ENCODE measurements at regions not wholly inside any gene's neighbourhood (a gene's known extent, or its start where the extent isn't known, plus 50 kb on each side); places are given as distances from the start of the nearest gene placed in this dataset.

DNA sequence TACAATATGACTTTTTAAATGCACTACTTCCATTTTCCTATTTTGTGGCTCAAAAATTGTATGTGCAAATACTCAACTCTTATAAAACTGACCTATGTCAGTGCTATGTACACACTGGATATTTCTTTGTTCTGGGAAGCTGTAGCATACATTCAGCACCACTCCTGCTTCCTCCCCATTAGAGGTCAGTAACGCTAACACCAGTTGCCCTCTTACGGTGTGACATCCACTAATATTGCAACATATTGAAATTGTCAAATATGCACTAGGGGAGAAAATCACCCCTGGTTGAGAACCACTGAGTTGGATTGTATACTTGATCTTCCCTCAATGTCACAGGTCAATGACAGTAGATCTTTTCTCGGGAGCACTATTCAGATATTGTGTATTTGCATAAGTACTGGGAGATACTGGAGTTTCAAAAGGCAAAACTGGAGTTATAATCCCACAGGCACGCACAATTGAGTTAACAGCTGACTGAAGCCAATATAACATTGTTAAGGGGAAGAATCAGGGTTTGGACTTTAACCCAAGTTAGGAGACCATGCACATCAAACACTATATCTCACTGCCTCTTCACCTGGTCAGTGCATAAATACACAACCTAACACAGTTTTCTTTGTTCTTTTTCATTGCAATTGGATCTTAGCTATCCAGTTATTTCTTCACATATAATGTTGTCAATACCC is 1276.5 kb upstream of the MIR17HG start:
- no peaks in the 10 kb centered on the region for H3K4me1 ChIP-seq (ENCODE audit: insufficient read depth)
- H3K4me3 ChIP-seq (ENCODE audit: low read depth, low read length), result no peak overlapping the region
- H3K36me3 ChIP-seq (ENCODE audit: insufficient read depth), result no peaks in the 10 kb centered on the region
- no peak overlapping the region for H3K27ac ChIP-seq (ENCODE audit: low read depth)
- 65% methylated on average over 4 of the region's 4 CpGs for WGBS
- DNase-seq (ENCODE audit: extremely low spot score), result no peak

DNA sequence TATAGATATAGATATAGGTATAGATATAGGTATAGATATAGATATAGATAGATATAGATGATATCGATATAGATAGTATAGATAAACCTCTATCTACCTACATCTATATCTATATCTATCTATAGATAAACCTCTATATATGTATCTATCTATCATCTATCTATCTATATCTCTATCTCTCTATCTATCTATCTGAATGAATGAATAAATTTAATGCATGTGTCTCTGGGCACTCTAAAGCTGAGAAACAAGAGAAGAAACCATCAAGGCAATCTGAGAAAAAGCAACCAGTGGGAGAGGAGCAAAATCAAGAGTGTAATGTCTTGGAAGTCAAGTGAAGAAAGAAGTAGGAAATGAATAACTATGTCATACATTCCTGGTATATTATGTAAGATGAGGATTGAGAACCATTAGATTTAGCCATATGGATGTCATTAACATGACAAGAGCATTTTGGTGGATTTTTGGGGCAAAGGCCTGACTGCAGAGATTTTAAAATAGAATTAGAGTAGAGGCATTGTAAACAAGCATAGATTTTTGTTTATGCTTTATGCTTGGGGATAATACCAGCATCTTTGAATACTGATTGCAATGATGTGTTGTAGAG is 1262.7 kb upstream of the MIR17HG start:
- no peak for DNase-seq (ENCODE audit: extremely low spot score)
- WGBS, result 100% methylated on average over 1 of the region's 1 CpG
- no peak overlapping the region for H3K4me3 ChIP-seq (ENCODE audit: low read depth, low read length)
- no peak overlapping the region for H3K27ac ChIP-seq (ENCODE audit: low read depth)
- H3K36me3 ChIP-seq (ENCODE audit: insufficient read depth), result no peaks in the 10 kb centered on the region
- no peaks in the 10 kb centered on the region for H3K4me1 ChIP-seq (ENCODE audit: insufficient read depth)

DNA sequence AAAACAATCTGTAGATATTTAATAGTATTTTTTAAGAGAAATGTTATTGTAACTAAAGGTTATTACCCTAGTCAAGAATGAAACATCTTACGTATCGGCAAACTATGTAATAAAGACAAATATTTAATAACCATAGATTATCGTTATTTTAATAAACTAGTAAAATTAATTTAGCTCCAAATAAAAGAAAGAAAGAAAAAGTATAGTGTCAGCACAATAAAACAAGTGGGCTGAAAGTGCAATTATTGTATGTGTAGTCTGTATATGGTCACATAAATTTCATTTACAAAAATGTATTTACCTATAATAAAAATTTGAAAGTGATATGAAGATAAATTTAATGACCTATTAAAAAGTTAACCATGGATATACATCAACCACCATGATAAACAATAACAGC is 1258.4 kb upstream of the MIR17HG start:
- Histone ChIP-seq H3K4me1 (ENCODE audit: insufficient read depth) (no peaks in the 10 kb centered on the region), H3K36me3 (ENCODE audit: insufficient read depth) (no peaks in the 10 kb centered on the region), H3K4me3 (ENCODE audit: low read depth, low read length) (no peak overlapping the region), H3K27ac (ENCODE audit: low read depth) (no peak overlapping the region)
- WGBS, result 79% methylated on average over 3 of the region's 3 CpGs
- DNase-seq (ENCODE audit: extremely low spot score), result no peak

DNA sequence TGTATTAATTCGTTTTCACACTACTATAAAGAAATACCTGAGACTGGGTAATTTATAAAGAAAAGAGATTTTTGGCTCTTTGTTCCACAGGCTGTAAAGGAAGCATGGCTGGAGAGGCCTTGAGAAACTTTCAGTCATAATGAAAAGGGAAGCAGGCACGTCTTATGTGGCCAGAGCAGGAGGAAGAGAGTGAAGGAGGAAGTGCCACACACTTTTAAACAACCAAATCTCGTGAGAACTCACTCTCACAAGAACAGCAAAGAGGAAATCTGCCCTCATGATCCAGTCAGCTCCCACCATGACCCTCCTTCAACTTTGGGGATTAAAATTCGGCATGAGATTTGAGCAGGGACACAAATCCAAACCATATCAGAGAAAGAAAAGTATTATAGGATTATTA is 1255.9 kb upstream of the MIR17HG start:
- no peak for DNase-seq (ENCODE audit: extremely low spot score)
- 63% methylated on average over 4 of the region's 4 CpGs for WGBS
- Histone ChIP-seq H3K36me3 (ENCODE audit: insufficient read depth) (no peaks in the 10 kb centered on the region), H3K27ac (ENCODE audit: low read depth) (no peak overlapping the region), H3K4me1 (ENCODE audit: insufficient read depth) (no peaks in the 10 kb centered on the region), H3K4me3 (ENCODE audit: low read depth, low read length) (no peak overlapping the region)

DNA sequence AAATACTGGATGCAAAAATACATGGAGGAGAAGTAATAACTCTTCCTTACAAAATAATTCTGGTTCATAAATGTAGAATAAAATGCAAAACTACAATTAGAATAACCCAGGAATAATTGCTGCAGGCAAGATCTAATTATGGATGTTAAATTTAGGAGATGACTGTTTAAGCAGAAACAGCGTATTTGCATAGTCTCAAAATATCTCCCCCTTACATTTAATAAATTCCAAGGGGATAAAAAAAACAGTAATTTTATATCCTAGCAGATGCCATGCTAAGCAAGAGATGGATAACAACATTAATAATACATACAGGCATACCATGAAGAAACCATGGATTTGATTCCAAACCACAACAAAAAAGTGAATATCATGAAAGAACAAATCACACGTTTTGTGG is 1253.1 kb upstream of the MIR17HG start:
- no peak for DNase-seq (ENCODE audit: extremely low spot score)
- Histone ChIP-seq H3K4me1 (ENCODE audit: insufficient read depth) (no peaks in the 10 kb centered on the region), H3K27ac (ENCODE audit: low read depth) (no peak overlapping the region), H3K4me3 (ENCODE audit: low read depth, low read length) (no peak overlapping the region), H3K36me3 (ENCODE audit: insufficient read depth) (no peaks in the 10 kb centered on the region)
- 85% methylated on average over 2 of the region's 2 CpGs for WGBS

DNA sequence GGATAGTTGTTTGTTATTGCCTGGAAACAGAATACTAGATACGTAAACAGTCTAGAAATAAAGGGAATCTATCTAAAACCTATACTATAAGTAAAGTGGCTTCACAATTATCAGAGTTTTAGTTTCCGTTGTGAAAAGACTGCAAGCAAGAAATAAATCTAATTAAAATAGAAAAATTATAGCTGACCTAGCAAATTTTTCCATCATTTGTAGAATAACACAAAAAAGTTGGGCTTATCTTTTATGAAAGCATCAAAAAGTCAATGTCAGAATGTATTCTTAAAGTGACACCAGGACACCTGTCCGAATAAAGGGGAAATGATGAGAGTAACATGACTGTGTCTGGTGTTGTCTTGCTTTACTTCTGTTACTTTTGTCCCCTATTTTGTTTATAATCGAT is 1248.9 kb upstream of the MIR17HG start:
- 91% methylated on average over 4 of the region's 4 CpGs for WGBS
- DNase-seq (ENCODE audit: extremely low spot score), result no peak
- Histone ChIP-seq H3K4me3 (ENCODE audit: low read depth, low read length) (no peak overlapping the region), H3K4me1 (ENCODE audit: insufficient read depth) (no peaks in the 10 kb centered on the region), H3K36me3 (ENCODE audit: insufficient read depth) (no peaks in the 10 kb centered on the region), H3K27ac (ENCODE audit: low read depth) (no peak overlapping the region)

DNA sequence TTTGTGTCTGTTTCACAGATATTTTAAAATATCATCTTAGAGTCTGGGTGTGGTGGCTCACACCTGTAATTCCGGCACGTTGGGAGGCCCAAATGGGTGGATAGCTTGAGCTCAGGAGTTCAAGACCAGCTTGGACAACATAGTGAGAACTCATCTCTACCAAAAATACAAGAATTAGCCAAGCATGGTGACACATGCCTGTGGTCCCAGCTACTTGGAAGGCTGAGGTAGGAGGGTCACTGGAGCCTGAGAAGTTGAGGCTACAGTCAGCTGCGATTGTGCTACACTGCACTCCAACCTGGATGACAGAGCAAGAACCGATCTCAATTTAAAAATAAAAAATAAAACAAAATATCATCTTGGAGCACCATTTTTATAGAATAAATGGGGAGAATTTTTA is 1247.6 kb upstream of the MIR17HG start:
- Histone ChIP-seq H3K4me1 (ENCODE audit: insufficient read depth) (no peaks in the 10 kb centered on the region), H3K36me3 (ENCODE audit: insufficient read depth) (no peaks in the 10 kb centered on the region), H3K4me3 (ENCODE audit: low read depth, low read length) (no peak overlapping the region), H3K27ac (ENCODE audit: low read depth) (no peak overlapping the region)
- WGBS, result 94% methylated on average over 4 of the region's 4 CpGs
- no peak for DNase-seq (ENCODE audit: extremely low spot score)

DNA sequence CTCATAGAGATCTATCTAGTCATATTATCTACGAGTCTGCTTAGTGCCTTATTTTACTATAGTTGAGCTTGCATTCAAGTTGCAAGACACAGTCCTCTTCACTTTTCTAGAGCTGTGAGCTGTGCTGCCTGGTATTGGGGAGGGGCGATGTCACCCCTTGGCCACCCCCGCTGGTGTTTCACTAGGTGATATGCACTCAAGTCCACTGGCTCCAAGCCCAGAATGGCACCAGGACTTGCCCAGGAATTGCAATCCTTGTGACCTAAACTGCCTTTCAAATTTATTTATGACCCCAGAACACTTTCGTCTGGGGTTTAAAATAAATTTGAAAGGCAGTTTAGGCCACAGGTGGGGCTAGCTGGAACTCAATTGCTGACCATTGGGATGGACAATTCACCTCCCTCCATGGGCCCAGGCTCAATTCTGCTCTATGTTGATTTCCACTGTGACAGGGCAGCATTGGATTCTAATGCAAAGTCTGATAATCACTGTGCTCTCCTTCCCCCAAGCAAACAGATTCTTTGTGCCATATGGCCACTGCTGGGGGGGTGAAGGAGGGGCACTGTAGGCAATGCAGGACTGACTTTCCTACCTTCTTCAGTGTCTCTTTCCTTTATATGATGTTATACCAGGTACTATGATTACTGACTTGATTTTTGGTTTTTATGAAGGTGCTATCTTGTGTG is 1244.2 kb upstream of the MIR17HG start:
- WGBS, result 74% methylated on average over 4 of the region's 4 CpGs
- H3K36me3 ChIP-seq (ENCODE audit: insufficient read depth), result no peaks in the 10 kb centered on the region
- no peaks in the 10 kb centered on the region for H3K4me1 ChIP-seq (ENCODE audit: insufficient read depth)
- DNase-seq (ENCODE audit: extremely low spot score), result no peak
- H3K4me3 ChIP-seq (ENCODE audit: low read depth, low read length), result no peak overlapping the region
- no peak overlapping the region for H3K27ac ChIP-seq (ENCODE audit: low read depth)

DNA sequence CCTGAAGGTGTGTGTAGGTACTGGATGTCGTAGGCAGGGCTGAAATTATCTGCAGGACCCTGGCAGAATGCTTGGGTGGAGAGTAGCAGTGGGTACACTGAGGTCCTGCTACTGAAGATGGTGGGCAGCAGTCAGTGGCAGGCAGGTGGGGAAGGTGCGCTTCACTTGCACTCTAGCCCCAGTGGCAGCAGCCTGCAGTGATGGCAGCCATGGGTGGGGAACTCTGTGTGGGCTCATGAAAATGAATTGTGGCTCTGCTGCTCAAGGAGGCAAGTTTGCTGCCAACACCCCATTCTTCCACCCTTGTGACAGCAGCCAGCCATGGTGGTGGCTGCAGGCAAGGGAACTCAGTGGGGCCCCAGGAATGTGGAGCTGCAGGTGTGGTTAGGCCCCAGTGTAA is 1242.7 kb upstream of the MIR17HG start:
- Histone ChIP-seq H3K27ac (ENCODE audit: low read depth) (no peak overlapping the region), H3K4me3 (ENCODE audit: low read depth, low read length) (no peak overlapping the region), H3K4me1 (ENCODE audit: insufficient read depth) (no peaks in the 10 kb centered on the region), H3K36me3 (ENCODE audit: insufficient read depth) (no peaks in the 10 kb centered on the region)
- 87% methylated on average over 2 of the region's 2 CpGs for WGBS
- DNase-seq (ENCODE audit: extremely low spot score), result no peak

DNA sequence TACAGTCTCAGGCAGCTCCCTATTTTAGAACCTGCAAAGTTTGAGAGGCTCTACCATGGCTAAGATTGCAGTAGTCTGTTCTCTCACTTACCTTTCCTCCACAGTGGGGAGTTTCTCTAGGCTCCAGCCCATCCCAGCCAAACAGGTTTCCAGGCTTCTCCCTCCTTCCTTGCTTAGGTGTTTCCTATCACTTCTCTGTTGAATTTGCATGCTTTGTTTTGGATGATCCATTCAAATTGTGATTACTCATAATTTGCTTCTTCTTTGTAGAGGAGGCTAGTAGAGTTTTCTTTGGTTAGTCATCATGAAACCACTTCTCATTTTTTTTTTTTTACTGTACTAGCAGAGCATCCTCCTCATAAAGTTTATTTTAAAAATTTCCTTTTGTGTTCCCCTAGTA is 1242.2 kb upstream of the MIR17HG start:
- no peak overlapping the region for H3K27ac ChIP-seq (ENCODE audit: low read depth)
- no peak overlapping the region for H3K4me3 ChIP-seq (ENCODE audit: low read depth, low read length)
- H3K36me3 ChIP-seq (ENCODE audit: insufficient read depth), result no peaks in the 10 kb centered on the region
- no peak for DNase-seq (ENCODE audit: extremely low spot score)
- H3K4me1 ChIP-seq (ENCODE audit: insufficient read depth), result no peaks in the 10 kb centered on the region

DNA sequence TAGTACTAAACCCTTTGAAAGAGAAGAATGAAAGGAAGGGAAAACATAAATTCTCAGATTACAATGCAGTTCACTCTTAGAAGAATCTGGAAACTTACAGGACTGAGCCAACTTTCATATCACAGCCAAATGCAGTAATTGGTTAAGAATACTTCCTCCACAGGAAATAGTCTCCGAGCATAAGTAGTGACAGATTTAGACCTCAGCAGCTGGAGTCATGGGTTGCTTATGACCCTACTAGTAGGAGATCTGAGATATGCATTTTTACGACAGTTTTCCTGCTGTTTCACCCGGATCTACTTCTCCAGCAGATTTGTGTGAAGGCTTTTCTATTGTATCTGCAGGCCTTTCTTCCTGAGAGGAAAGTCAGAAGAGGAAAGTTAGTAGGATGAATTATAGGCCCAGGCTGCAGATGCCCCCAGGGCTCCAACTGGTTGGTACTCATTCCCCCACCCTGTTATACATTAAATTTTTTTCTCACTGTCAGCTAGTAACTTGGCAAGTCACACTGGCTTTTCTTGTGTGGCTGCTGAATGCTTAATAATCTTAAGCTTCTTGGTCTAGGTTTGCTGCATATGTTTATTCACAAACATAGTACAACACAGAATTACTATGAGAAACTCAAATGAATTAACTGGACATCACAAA is 1241.5 kb upstream of the MIR17HG start:
- no peak overlapping the region for H3K4me3 ChIP-seq (ENCODE audit: low read depth, low read length)
- H3K36me3 ChIP-seq (ENCODE audit: insufficient read depth), result no peaks in the 10 kb centered on the region
- no peaks in the 10 kb centered on the region for H3K4me1 ChIP-seq (ENCODE audit: insufficient read depth)
- WGBS, result 24% methylated on average over 3 of the region's 3 CpGs
- DNase-seq (ENCODE audit: extremely low spot score), result no peak
- H3K27ac ChIP-seq (ENCODE audit: low read depth), result no peak overlapping the region

DNA sequence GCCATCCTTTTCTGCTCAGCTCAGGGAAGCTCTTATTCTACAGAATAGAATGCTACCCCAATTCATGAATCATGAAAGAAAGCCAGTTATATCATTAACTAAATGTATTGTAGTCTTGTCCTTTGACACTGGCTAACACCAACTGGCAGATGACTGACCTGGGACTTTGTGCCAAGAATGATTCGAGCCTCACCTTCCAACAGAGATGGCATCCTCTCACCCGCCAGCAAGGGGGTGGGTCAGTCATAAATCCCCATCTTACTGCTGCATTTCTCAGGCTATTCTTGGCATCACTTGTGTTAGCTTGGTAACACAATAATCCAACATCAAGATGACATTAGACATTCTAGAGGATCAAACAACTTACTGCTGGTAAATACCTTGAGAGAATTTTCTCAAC is 1239.8 kb upstream of the MIR17HG start:
- H3K27ac ChIP-seq (ENCODE audit: low read depth), result no peak overlapping the region
- WGBS, result 91% methylated on average over 2 of the region's 2 CpGs
- H3K4me3 ChIP-seq (ENCODE audit: low read depth, low read length), result no peak overlapping the region
- DNase-seq (ENCODE audit: extremely low spot score), result no peak
- no peaks in the 10 kb centered on the region for H3K4me1 ChIP-seq (ENCODE audit: insufficient read depth)
- H3K36me3 ChIP-seq (ENCODE audit: insufficient read depth), result no peaks in the 10 kb centered on the region

DNA sequence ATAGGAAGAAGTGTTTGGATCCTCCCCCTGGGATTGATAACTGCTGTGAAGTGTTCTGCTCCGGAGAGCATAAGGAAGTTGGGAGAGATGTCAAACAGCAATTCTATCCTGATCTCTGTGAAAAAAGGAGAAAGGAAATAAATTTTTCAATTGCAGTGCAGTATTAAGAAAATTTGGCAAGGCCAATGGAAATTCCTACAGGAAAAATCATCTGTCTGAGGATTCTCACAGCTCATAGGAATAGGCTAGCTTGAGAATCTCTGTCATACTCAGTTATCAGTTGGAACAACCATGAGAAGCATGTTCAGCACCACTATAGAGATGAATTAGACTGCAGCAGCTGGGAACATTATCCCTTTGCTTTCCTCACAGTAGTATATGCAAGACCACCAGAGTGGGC is 1238.9 kb upstream of the MIR17HG start:
- WGBS, result 58% methylated on average over 1 of the region's 1 CpG
- H3K4me3 ChIP-seq (ENCODE audit: low read depth, low read length), result no peak overlapping the region
- DNase-seq (ENCODE audit: extremely low spot score), result no peak

DNA sequence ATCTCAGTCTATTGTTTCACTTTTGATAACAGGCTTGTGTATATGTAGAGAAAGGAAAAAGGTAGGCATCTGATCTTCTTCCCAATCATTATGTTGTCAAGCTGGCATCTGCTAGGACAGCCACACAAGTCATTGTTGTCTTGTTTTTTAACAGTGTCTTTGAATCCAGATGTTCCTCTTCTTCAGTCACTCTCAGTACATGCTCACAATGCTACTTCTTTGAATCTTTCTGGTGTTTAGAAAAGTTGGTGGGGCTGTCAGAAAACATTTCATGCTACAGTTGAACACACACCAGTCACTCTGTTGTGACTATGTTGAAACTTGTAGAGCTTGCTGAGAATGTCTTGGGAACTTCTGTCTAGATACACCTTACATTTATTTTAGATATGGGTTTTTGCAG is 1231.4 kb upstream of the MIR17HG start:
- no peaks in the 10 kb centered on the region for H3K4me1 ChIP-seq (ENCODE audit: insufficient read depth)
- H3K4me3 ChIP-seq (ENCODE audit: low read depth, low read length), result no peak overlapping the region
- H3K36me3 ChIP-seq (ENCODE audit: insufficient read depth), result no peaks in the 10 kb centered on the region
- no peak overlapping the region for H3K27ac ChIP-seq (ENCODE audit: low read depth)
- no peak for DNase-seq (ENCODE audit: extremely low spot score)

More for the DNA sequence above, 1238.9 kb upstream of the MIR17HG start:
- H3K36me3 ChIP-seq (ENCODE audit: insufficient read depth), result no peaks in the 10 kb centered on the region
- H3K27ac ChIP-seq (ENCODE audit: low read depth), result no peak overlapping the region
- H3K4me1 ChIP-seq (ENCODE audit: insufficient read depth), result no peaks in the 10 kb centered on the region

All from urinary bladder (tissue), 3 donors.